GM23338 (cell line): ENCODE measurements at regions not wholly inside any gene's neighbourhood (a gene's known extent, or its start where the extent isn't known, plus 50 kb on each side); places are given as distances from the start of the nearest gene placed in this dataset.

Experiments used
- CREB1 ChIP-seq: fragments of 250-450 bp; sonication (Bioruptor Pico); IDR thresholded peaks from 2 replicates; pipeline ENCODE4 v1.5.0; 2020; ENCODE audit warnings: low read depth, mild to moderate bottlenecking, moderate library complexity
- CTCF ChIP-seq, 2 experiments: fragments of 200-600 bp in 1 of 2; sonication (generic) in 1 of 2; conservative IDR thresholded peaks; 2 replicates each; pipeline versions ENCODE4 v1.5.1 to v1.6.1; 2016 to 2017; ENCODE audit warnings: antibody characterized with exemption in 2 of 2, low read depth in 2 of 2, mild to moderate bottlenecking in 2 of 2, moderate library complexity in 1 of 2
- ETS1 ChIP-seq: IDR thresholded peaks from 2 replicates; pipeline ENCODE4 v1.6.1; 2016; ENCODE audit warnings: antibody characterized with exemption
- EZH2 ChIP-seq: fragments of 200-600 bp; sonication (generic); IDR thresholded peaks from one replicate; pipeline ENCODE4 v1.8.0; 2017; ENCODE audit warnings: antibody characterized with exemption, mild to moderate bottlenecking, low read depth; ENCODE audit not compliant: unreplicated experiment
- NANOG ChIP-seq: IDR thresholded peaks from 2 replicates; pipeline ENCODE4 v1.6.1; 2016; ENCODE audit warnings: antibody characterized with exemption, borderline replicate concordance
- POLR2AphosphoS5 ChIP-seq: IDR thresholded peaks from 2 replicates; pipeline ENCODE4 v1.6.1; 2016; ENCODE audit warnings: antibody characterized with exemption, low read depth
- REST ChIP-seq: IDR thresholded peaks from one replicate; pipeline ENCODE4 v1.6.1; 2018; ENCODE audit warnings: antibody characterized with exemption; ENCODE audit not compliant: unreplicated experiment

- TF ChIP-seq CTCF (conservative IDR thresholded peaks at IDR 0.05; ENCODE audit: low read depth in 2 of 2): no peak
- no peak for TF ChIP-seq REST
- TF ChIP-seq CREB1 (CRISPR knock-in tag): no peak
- TF ChIP-seq EZH2: no peak
- TF ChIP-seq ETS1: no peak
- TF ChIP-seq NANOG: no peak
- TF ChIP-seq POLR2AphosphoS5: no peak
Observed at GRCh38 chr13:21232599-21232998, 56.1 kb downstream of the MRPL57 start.
